Spleen (tissue), 11 donors: ENCODE measurements at regions not wholly inside any gene's neighbourhood (a gene's known extent, or its start where the extent isn't known, plus 50 kb on each side); places are given as distances from the start of the nearest gene placed in this dataset.

ENCODE experiments used
- DNase-seq: peaks from one replicate; pipeline ENCODE4 v3.0.0-alpha.2; 2020
- H3K27ac ChIP-seq, 8 donors: fragments of 200-600 bp; sonication (generic) in 7 of 8; 1 replicate in 4 of 8; 2 replicates in 4 of 8; pipeline versions ENCODE4 v1.5.0 to v1.8.0; 2016 to 2021; ENCODE audit warnings: inconsistent platforms in 4 of 8, mild to moderate bottlenecking in 4 of 8, moderate library complexity in 1 of 8
- H3K27me3 ChIP-seq, 7 donors: fragments of 200-600 bp; sonication (generic) in 6 of 7; replicated peaks in 1 of 7; 1 replicate in 4 of 7; 2 replicates in 3 of 7; pipeline versions ENCODE4 v1.5.0 to v1.8.0; 2016 to 2021; ENCODE audit warnings: inconsistent platforms in 3 of 7, mild to moderate bottlenecking in 1 of 7
- H3K36me3 ChIP-seq, 6 donors: fragments of 200-600 bp; sonication (generic) in 5 of 6; 1 replicate in 4 of 6; 2 replicates in 2 of 6; pipeline versions ENCODE4 v1.5.0 to v1.8.0; 2016 to 2021; ENCODE audit warnings: inconsistent platforms in 2 of 6
- H3K4me1 ChIP-seq, 6 donors: fragments of 200-600 bp; sonication (generic) in 5 of 6; 1 replicate in 3 of 6; 2 replicates in 3 of 6; pipeline versions ENCODE4 v1.5.0 to v1.8.0; 2016 to 2021; ENCODE audit warnings: inconsistent platforms in 3 of 6
- H3K4me3 ChIP-seq, 8 donors: fragments of 200-600 bp; sonication (generic) in 7 of 8; 1 replicate in 4 of 8; 2 replicates in 4 of 8; pipeline versions ENCODE4 v1.5.0 to v1.8.0; 2016 to 2021; ENCODE audit warnings: inconsistent platforms in 4 of 8, mild to moderate bottlenecking in 4 of 8, moderate library complexity in 2 of 8
- H3K9me3 ChIP-seq, 8 donors: fragments of 200-600 bp; sonication (generic) in 7 of 8; 1 replicate in 4 of 8; 2 replicates in 4 of 8; pipeline versions ENCODE4 v1.5.0 to v1.8.0; 2016 to 2021; ENCODE audit warnings: inconsistent platforms in 4 of 8
- CTCF ChIP-seq, 11 experiments: fragments of 200-600 bp in 7 of 11; fragments of 450-650 bp in 4 of 11; sonication (generic) in 4 of 11; IDR thresholded peaks in 8 of 11; conservative IDR thresholded peaks in 3 of 11; 1 replicate in 7 of 11; 2 replicates in 4 of 11; pipeline versions ENCODE4 v1.4.0 to v1.8.0; 2016 to 2021; ENCODE audit warnings: antibody characterized with exemption in 11 of 11, inconsistent platforms in 4 of 11, mild to moderate bottlenecking in 1 of 11
- POLR2A ChIP-seq, 3 donors: fragments of 450-650 bp; IDR thresholded peaks; one replicate each; pipeline ENCODE4 v1.5.1; 2017; ENCODE audit warnings: antibody characterized with exemption in 3 of 3, mild to moderate bottlenecking in 1 of 3
- POLR2AphosphoS5 ChIP-seq, 3 donors: sonication (generic); formaldehyde crosslinking; IDR thresholded peaks; one replicate each; pipeline ENCODE4 v1.5.1; 2017; ENCODE audit warnings: antibody characterized with exemption in 3 of 3
- WGBS, 5 donors: extraction: QIAGEN DNeasy Blood & Tissue Kit in 3 of 5; methylation state at CpG; one replicate each; pipeline versions ENCODE4 v1.1.5 to v1.1.7; 2013 to 2018; 5-methylcytosine and 5-hydroxymethylcytosine counted together
- intact Hi-C: fragments of 100-400 bp; cut with DNase I; formaldehyde crosslinking; loops from one replicate; pipeline ENCODE4 v1.15.0; 2023; ENCODE audit warnings: low total_unique reads
- donor health status: healthy with polysubstance abuse.
- donor health status: DM: no; HTN: no; CAD: no; lungs with moderate emphysema.
- donor health status: DM: no; HTN: no; CAD: no.
- donor health status: Bipolar disorder and iron deficiency.
- donor health status: healthy.
- donor health status: DM: no; HTN: no; CAD: no.
- donor health status: DM: yes; HTN: yes; CAD: no.

GRCh38 chr9:1612886-1613285, 402.3 kb upstream of the SMARCA2 start:
- TF ChIP-seq POLR2A (IDR thresholded peaks at IDR 0.05) (no peak), CTCF (IDR thresholded peaks at IDR 0.05 in 8 of 11, conservative IDR thresholded peaks at IDR 0.05 in 3 of 11) (no peak), POLR2AphosphoS5 (IDR thresholded peaks at IDR 0.05) (no peak)
- 51 to 76% (median 68%) methylated on average over 2 of the region's 2 CpGs for WGBS, 5 donors
- Histone ChIP-seq H3K27me3 (no peaks in the 10 kb centered on the region), H3K36me3 (no peaks in the 10 kb centered on the region), H3K4me3 (no peak overlapping the region), H3K27ac (no peak overlapping the region), H3K4me1 (no peaks in the 10 kb centered on the region), H3K9me3 (peaks cover 0 to 10% (median 2%) of the 10 kb centered on the region in 8 donors)
- no peak for DNase-seq
- intact Hi-C loops = no loop called here

GRCh38 chr9:1617419-1617818, 397.7 kb upstream of the SMARCA2 start:
- Histone ChIP-seq H3K4me3 (no peak overlapping the region), H3K9me3 (peaks cover 0 to 10% (median 2%) of the 10 kb centered on the region in 8 donors), H3K27ac (no peak overlapping the region), H3K36me3 (no peaks in the 10 kb centered on the region), H3K27me3 (no peaks in the 10 kb centered on the region), H3K4me1 (no peaks in the 10 kb centered on the region)
- TF ChIP-seq POLR2AphosphoS5 (IDR thresholded peaks at IDR 0.05) (no peak), POLR2A (IDR thresholded peaks at IDR 0.05) (no peak)
- no peak for DNase-seq
- whole genome bisulfite sequencing, 5 donors = 62 to 81% (median 75%) methylated on average over 3 of the region's 3 CpGs
- intact Hi-C loops = no loop called here

- peaks cover 0 to 4% (median 0%) of the 10 kb centered on the region in 7 donors for H3K27me3 ChIP-seq
- TF ChIP-seq CTCF (IDR thresholded peaks at IDR 0.05 in 8 of 11, conservative IDR thresholded peaks at IDR 0.05 in 3 of 11) = no peak
- no peak for TF ChIP-seq POLR2A (IDR thresholded peaks at IDR 0.05)
- TF ChIP-seq POLR2AphosphoS5 (IDR thresholded peaks at IDR 0.05) = no peak
- H3K36me3 ChIP-seq = no peaks in the 10 kb centered on the region
- WGBS, 5 donors = 61 to 68% (median 64%) methylated on average over 8 of the region's 8 CpGs
- DNase-seq = no peak
- H3K27ac ChIP-seq = no peak overlapping the region
- H3K9me3 ChIP-seq = peaks cover 0 to 10% (median 2%) of the 10 kb centered on the region in 8 donors
- no peaks in the 10 kb centered on the region for H3K4me1 ChIP-seq
- H3K4me3 ChIP-seq = no peak overlapping the region
- intact Hi-C loops = no loop called here
These were observed 395.0 kb upstream of the SMARCA2 start for GRCh38 chr9:1619915-1620710.

- Histone ChIP-seq H3K4me3 (no peak overlapping the region), H3K36me3 (no peaks in the 10 kb centered on the region), H3K27me3 (no peaks in the 10 kb centered on the region), H3K4me1 (no peaks in the 10 kb centered on the region), H3K9me3 (peaks cover 0 to 7% (median 0%) of the 10 kb centered on the region in 8 donors), H3K27ac (no peak overlapping the region)
- 57 to 78% (median 75%) methylated on average over 2 of the region's 2 CpGs for WGBS, 5 donors
- intact Hi-C loops = no loop called here
- no peak for DNase-seq
- TF ChIP-seq POLR2A (IDR thresholded peaks at IDR 0.05) = no peak
- no peak for TF ChIP-seq POLR2AphosphoS5 (IDR thresholded peaks at IDR 0.05)
- no peak for TF ChIP-seq CTCF (IDR thresholded peaks at IDR 0.05 in 8 of 11, conservative IDR thresholded peaks at IDR 0.05 in 3 of 11)
These were observed 377.7 kb upstream of the SMARCA2 start for GRCh38 chr9:1637401-1637800.
